Endodermal cell (in vitro differentiated cells): ENCODE measurements at regions not wholly inside any gene's neighbourhood (a gene's known extent, or its start where the extent isn't known, plus 50 kb on each side); places are given as distances from the start of the nearest gene placed in this dataset.

Experiments used
- DNase-seq: peaks from one replicate; pipeline ENCODE4 v3.0.0-alpha.2; 2017
- H3K27ac ChIP-seq: 2 replicates; pipeline ENCODE4 v1.5.1; 2013; ENCODE audit warnings: mild to moderate bottlenecking, low read depth, low read length, moderate library complexity
- H3K27me3 ChIP-seq: 2 replicates; pipeline ENCODE4 v1.6.1; 2013; ENCODE audit warnings: mild to moderate bottlenecking, low read length, moderate library complexity; ENCODE audit not compliant: insufficient read depth, control insufficient read depth, poor library complexity, severe bottlenecking
- H3K36me3 ChIP-seq: 2 replicates; pipeline ENCODE4 v1.7.0; 2013; ENCODE audit warnings: mild to moderate bottlenecking, low read length, moderate library complexity; ENCODE audit not compliant: control insufficient read depth, insufficient read depth
- H3K4me1 ChIP-seq: one replicate; pipeline ENCODE4 v1.7.0; 2013; ENCODE audit warnings: low read length; ENCODE audit not compliant: control insufficient read depth, insufficient read depth
- H3K4me3 ChIP-seq: 2 replicates; pipeline ENCODE4 v1.5.1; 2013; ENCODE audit warnings: mild to moderate bottlenecking, low read length, moderate library complexity
- H3K9ac ChIP-seq: 2 replicates; pipeline ENCODE4 v1.6.1; 2013; ENCODE audit warnings: mild to moderate bottlenecking, low read length, moderate library complexity; ENCODE audit not compliant: poor library complexity, severe bottlenecking; ENCODE audit errors: extremely low read depth
- H3K9me3 ChIP-seq: 2 replicates; pipeline ENCODE4 v1.6.1; 2013; ENCODE audit warnings: mild to moderate bottlenecking, low read length, moderate library complexity; ENCODE audit not compliant: control insufficient read depth
- H3K27ac Mint-ChIP-seq: 2 replicates; pipeline ENCODE4 v1.8.0; 2020; ENCODE audit warnings: mixed read lengths
- H3K27me3 Mint-ChIP-seq: 2 replicates; pipeline ENCODE4 v1.8.0; 2021; ENCODE audit warnings: mild to moderate bottlenecking, mixed read lengths; ENCODE audit not compliant: insufficient read depth
- H3K36me3 Mint-ChIP-seq: 2 replicates; pipeline ENCODE4 v1.8.0; 2020; ENCODE audit warnings: low read depth, mixed read lengths
- H3K4me1 Mint-ChIP-seq: 2 replicates; pipeline ENCODE4 v1.8.0; 2020; ENCODE audit warnings: mixed read lengths
- H3K4me3 Mint-ChIP-seq: 2 replicates; pipeline ENCODE4 v1.8.0; 2020; ENCODE audit warnings: mild to moderate bottlenecking, moderate library complexity, mixed read lengths
- H3K9me3 Mint-ChIP-seq: 2 replicates; pipeline ENCODE4 v1.8.0; 2020; ENCODE audit warnings: mild to moderate bottlenecking, mixed read lengths
- WGBS, 2 experiments: methylation state at CpG; one replicate each; pipeline versions ENCODE4 v1.1.5 to v1.1.7; 2013; ENCODE audit warnings: missing lambda C conversion rate in 2 of 2, mixed read lengths in 1 of 2; ENCODE audit not compliant: insufficient coverage in 1 of 2, insufficient read length in 1 of 2; 5-methylcytosine and 5-hydroxymethylcytosine counted together
- TF ChIP-seq, protein P1 (sequence below): fragments of 200-600 bp; sonication (generic); conservative IDR thresholded peaks from 2 replicates; pipeline ENCODE4 v1.5.0; 2021; ENCODE audit warnings: antibody characterized with exemption, mild to moderate bottlenecking

DNA sequence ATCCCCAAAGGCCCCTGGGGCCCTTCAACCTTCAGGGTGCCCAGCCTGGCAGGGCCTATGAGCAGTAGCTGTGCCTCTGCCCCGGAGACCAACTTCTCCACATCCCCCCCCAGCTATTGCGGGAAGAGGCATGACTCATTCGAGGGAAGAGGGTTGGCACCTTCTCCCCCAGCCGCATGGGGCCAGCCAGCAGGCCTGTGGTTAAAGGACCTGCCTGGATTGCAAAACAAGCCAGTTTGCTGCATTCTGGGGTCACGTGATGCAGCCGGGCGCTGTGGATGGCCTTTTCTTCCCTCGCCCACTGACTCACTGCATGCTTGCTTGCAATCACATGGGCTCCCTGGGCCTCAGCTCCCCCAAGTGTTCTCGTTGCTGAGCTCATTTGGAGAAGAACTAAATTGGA lies 182.5 kb downstream of the MAFB start:
- H3K9ac ChIP-seq = no peak overlapping the region

DNA sequence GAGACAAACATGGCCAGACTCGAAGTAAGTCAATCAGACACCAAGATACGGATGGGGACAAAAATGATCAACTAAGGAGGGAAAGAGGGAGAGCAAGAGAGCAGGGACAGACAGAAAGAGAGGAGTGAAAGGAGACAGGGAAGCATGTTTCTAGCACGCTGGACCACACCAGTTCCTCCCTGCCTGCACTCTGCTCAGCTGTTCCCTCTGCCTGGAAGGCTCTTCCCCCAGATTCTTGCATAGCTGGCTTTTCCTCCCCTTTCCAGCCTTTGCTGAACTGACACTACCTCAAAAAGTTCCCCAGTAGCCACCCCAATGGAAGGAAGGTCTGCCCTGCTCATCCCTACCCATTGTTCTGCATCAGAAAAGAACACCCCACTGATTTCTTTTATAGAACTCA lies 185.9 kb downstream of the MAFB start:
- DNase-seq = no peak
- H3K27ac Mint-ChIP-seq = no peak overlapping the region
- no peaks in the 10 kb centered on the region for H3K9me3 ChIP-seq
- peaks cover 2% of the 10 kb centered on the region for H3K27me3 Mint-ChIP-seq
- WGBS, 2 experiments = 89 to 91% methylated on average over 2 to 3 of the region's 3 CpGs
- no peaks in the 10 kb centered on the region for H3K36me3 Mint-ChIP-seq
- H3K27ac ChIP-seq = no peak overlapping the region
- TF ChIP-seq, protein P1, sequence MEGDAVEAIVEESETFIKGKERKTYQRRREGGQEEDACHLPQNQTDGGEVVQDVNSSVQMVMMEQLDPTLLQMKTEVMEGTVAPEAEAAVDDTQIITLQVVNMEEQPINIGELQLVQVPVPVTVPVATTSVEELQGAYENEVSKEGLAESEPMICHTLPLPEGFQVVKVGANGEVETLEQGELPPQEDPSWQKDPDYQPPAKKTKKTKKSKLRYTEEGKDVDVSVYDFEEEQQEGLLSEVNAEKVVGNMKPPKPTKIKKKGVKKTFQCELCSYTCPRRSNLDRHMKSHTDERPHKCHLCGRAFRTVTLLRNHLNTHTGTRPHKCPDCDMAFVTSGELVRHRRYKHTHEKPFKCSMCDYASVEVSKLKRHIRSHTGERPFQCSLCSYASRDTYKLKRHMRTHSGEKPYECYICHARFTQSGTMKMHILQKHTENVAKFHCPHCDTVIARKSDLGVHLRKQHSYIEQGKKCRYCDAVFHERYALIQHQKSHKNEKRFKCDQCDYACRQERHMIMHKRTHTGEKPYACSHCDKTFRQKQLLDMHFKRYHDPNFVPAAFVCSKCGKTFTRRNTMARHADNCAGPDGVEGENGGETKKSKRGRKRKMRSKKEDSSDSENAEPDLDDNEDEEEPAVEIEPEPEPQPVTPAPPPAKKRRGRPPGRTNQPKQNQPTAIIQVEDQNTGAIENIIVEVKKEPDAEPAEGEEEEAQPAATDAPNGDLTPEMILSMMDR = no peak
- no peaks in the 10 kb centered on the region for H3K4me1 ChIP-seq
- no peak overlapping the region for H3K9ac ChIP-seq
- H3K36me3 ChIP-seq = no peaks in the 10 kb centered on the region
- H3K4me3 ChIP-seq = no peak overlapping the region
- peaks cover 7% of the 10 kb centered on the region for H3K27me3 ChIP-seq
- no peak overlapping the region for H3K4me3 Mint-ChIP-seq
- no peaks in the 10 kb centered on the region for H3K9me3 Mint-ChIP-seq
- H3K4me1 Mint-ChIP-seq = peaks cover under 1% of the 10 kb centered on the region

More for the DNA sequence above, 182.5 kb downstream of the MAFB start:
- Mint-ChIP-seq H3K36me3 (no peaks in the 10 kb centered on the region), H3K27ac (no peak overlapping the region), H3K4me3 (no peak overlapping the region), H3K9me3 (no peaks in the 10 kb centered on the region), H3K27me3 (peaks cover 9% of the 10 kb centered on the region), H3K4me1 (peaks cover 6% of the 10 kb centered on the region)
- DNase-seq = peak; percentile 72
- Histone ChIP-seq H3K4me1 (peaks cover 3% of the 10 kb centered on the region), H3K36me3 (no peaks in the 10 kb centered on the region), H3K9me3 (no peaks in the 10 kb centered on the region), H3K27me3 (peaks cover 7% of the 10 kb centered on the region), H3K27ac (no peak overlapping the region), H3K4me3 (no peak overlapping the region)
- WGBS, 2 experiments = 88 to 91% methylated on average over 3 to 9 of the region's 9 CpGs
- TF ChIP-seq, protein P1 = no peak

DNA sequence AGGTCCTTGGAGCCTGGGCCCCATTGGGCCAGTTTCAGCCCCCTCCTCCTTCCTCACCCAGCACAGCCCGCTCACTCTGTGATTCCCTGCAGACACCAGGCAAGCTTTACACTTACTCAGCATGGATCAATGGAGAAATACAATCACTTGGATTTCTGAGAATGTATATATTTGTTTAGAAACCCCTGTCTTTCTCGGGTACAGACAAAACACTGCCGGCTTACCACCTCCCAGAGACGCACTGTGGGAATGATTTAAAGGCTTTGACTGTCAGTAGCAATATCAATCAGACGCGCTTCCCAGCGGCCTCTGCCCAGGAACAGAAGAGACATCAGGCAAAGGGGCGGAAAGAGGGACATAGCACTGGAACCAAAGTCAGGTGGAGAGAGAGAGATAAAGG lies 186.5 kb downstream of the MAFB start:
- H3K4me3 ChIP-seq = no peak overlapping the region
- H3K27me3 ChIP-seq = peaks cover 7% of the 10 kb centered on the region
- no peak overlapping the region for H3K9ac ChIP-seq
- no peaks in the 10 kb centered on the region for H3K9me3 ChIP-seq
- H3K4me1 ChIP-seq = no peaks in the 10 kb centered on the region
- peaks cover 2% of the 10 kb centered on the region for H3K27me3 Mint-ChIP-seq
- no peaks in the 10 kb centered on the region for H3K9me3 Mint-ChIP-seq
- no peak overlapping the region for H3K4me3 Mint-ChIP-seq
- 61 to 72% methylated on average over 7 to 8 of the region's 8 CpGs for WGBS, 2 experiments
- TF ChIP-seq, protein P1 = no peak
- no peaks in the 10 kb centered on the region for H3K36me3 ChIP-seq
- no peak overlapping the region for H3K27ac ChIP-seq
- no peaks in the 10 kb centered on the region for H3K36me3 Mint-ChIP-seq
- H3K27ac Mint-ChIP-seq = no peak overlapping the region
- H3K4me1 Mint-ChIP-seq = no peaks in the 10 kb centered on the region
- DNase-seq = no peak
